ENCODE measurements at regions not wholly inside any gene's neighbourhood (a gene's known extent, or its start where the extent isn't known, plus 50 kb on each side); places are given as distances from the start of the nearest gene placed in this dataset.

- intact Hi-C loops (cut with DNase I, micrococcal nuclease), result no loop called here
- H3K4me3 Mint-ChIP-seq, result no peak overlapping the region
These were observed 673.3 kb downstream of the NXPH1 start for GRCh38 chr7:9106747-9107146.

GRCh38 chr7:9120331-9120730 is 686.9 kb downstream of the NXPH1 start:
- Histone ChIP-seq H3K4me1 (ENCODE audit: insufficient read depth, low read length) (no peaks in the 10 kb centered on the region), H3K4me3 (ENCODE audit: low read length) (no peak overlapping the region), H3K27me3 (ENCODE audit: control insufficient read depth in 1 of 2, insufficient read depth in 2 of 2, low read length in 2 of 2) (no peaks in the 10 kb centered on the region), H3K36me3 (ENCODE audit: insufficient read depth, low read length) (no peaks in the 10 kb centered on the region), H3K9me3 (ENCODE audit: control insufficient read depth in 1 of 2, insufficient read depth in 1 of 2, low read length in 2 of 2) (peaks cover 0 to 3% of the 10 kb centered on the region in 2 experiments), H3K27ac (ENCODE audit: low read depth in 1 of 2, low read length in 2 of 2) (no peak overlapping the region)
- Mint-ChIP-seq H3K27me3 (no peaks in the 10 kb centered on the region), H3K4me3 (no peak overlapping the region), H3K9me3 (peaks cover 8% of the 10 kb centered on the region), H3K27ac (no peak overlapping the region), H3K4me1 (ENCODE audit: low read depth) (no peaks in the 10 kb centered on the region), H3K36me3 (ENCODE audit: low read depth) (no peaks in the 10 kb centered on the region)
- no peak for TF ChIP-seq CTCF (IDR thresholded peaks at IDR 0.05)
- POLR2A ChIA-PET, result no interaction called here
- DNase-seq (no peak), ATAC-seq (ENCODE audit: poor library complexity) (no peak)
- CTCF ChIA-PET, result no interaction called here
- intact Hi-C loops (cut with DNase I, micrococcal nuclease), result no loop called here

More at GRCh38 chr7:9106747-9107146, 673.3 kb downstream of the NXPH1 start:
- peaks cover 0 to 18% of the 10 kb centered on the region in 2 experiments for H3K9me3 ChIP-seq (ENCODE audit: control insufficient read depth in 1 of 2, insufficient read depth in 1 of 2, low read length in 2 of 2)
- CTCF ChIA-PET, result no interaction called here
- H3K27me3 ChIP-seq (ENCODE audit: control insufficient read depth in 1 of 2, insufficient read depth in 2 of 2, low read length in 2 of 2), result no peaks in the 10 kb centered on the region
- H3K27ac ChIP-seq (ENCODE audit: low read depth in 1 of 2, low read length in 2 of 2), result no peak overlapping the region
- Mint-ChIP-seq H3K9me3 (peaks cover 11% of the 10 kb centered on the region), H3K27me3 (no peaks in the 10 kb centered on the region), H3K27ac (no peak overlapping the region), H3K36me3 (ENCODE audit: low read depth) (no peaks in the 10 kb centered on the region), H3K4me1 (ENCODE audit: low read depth) (no peaks in the 10 kb centered on the region)
- no peak for TF ChIP-seq CTCF (IDR thresholded peaks at IDR 0.05)
- no peaks in the 10 kb centered on the region for H3K4me1 ChIP-seq (ENCODE audit: insufficient read depth, low read length)
- ATAC-seq (ENCODE audit: poor library complexity) (no peak), DNase-seq (no peak)
- H3K4me3 ChIP-seq (ENCODE audit: low read length), result no peak overlapping the region
- POLR2A ChIA-PET, result no interaction called here
- no peaks in the 10 kb centered on the region for H3K36me3 ChIP-seq (ENCODE audit: insufficient read depth, low read length)

GRCh38 chr7:9124320-9124719 is 690.9 kb downstream of the NXPH1 start:
- no peaks in the 10 kb centered on the region for H3K4me1 Mint-ChIP-seq (ENCODE audit: low read depth)
- no peaks in the 10 kb centered on the region for H3K36me3 ChIP-seq (ENCODE audit: insufficient read depth, low read length)
- POLR2A ChIA-PET, result no interaction called here
- no peak for DNase-seq
- H3K9me3 Mint-ChIP-seq, result peaks cover 8% of the 10 kb centered on the region
- H3K36me3 Mint-ChIP-seq (ENCODE audit: low read depth), result no peaks in the 10 kb centered on the region
- H3K4me3 ChIP-seq (ENCODE audit: low read length), result no peak overlapping the region
- no peaks in the 10 kb centered on the region for H3K27me3 Mint-ChIP-seq
- no peaks in the 10 kb centered on the region for H3K27me3 ChIP-seq (ENCODE audit: control insufficient read depth in 1 of 2, insufficient read depth in 2 of 2, low read length in 2 of 2)
- H3K27ac Mint-ChIP-seq, result no peak overlapping the region
- no peaks in the 10 kb centered on the region for H3K9me3 ChIP-seq (ENCODE audit: control insufficient read depth in 1 of 2, insufficient read depth in 1 of 2, low read length in 2 of 2)
- CTCF ChIA-PET, result no interaction called here
- no peaks in the 10 kb centered on the region for H3K4me1 ChIP-seq (ENCODE audit: insufficient read depth, low read length)
- ATAC-seq (ENCODE audit: poor library complexity), result no peak
- no peak overlapping the region for H3K27ac ChIP-seq (ENCODE audit: low read depth in 1 of 2, low read length in 2 of 2)
- intact Hi-C loops (cut with DNase I, micrococcal nuclease), result no loop called here
- H3K4me3 Mint-ChIP-seq, result no peak overlapping the region
- no peak for TF ChIP-seq CTCF (IDR thresholded peaks at IDR 0.05)
